WTC11 (cell line): ENCODE measurements at regions not wholly inside any gene's neighbourhood (a gene's known extent, or its start where the extent isn't known, plus 50 kb on each side); places are given as distances from the start of the nearest gene placed in this dataset.

Source experiments
- CTCF ChIP-seq: fragments of 200-600 bp; IDR thresholded peaks from 2 replicates; pipeline ENCODE4 v1.8.0; 2022; ENCODE audit warnings: antibody characterized with exemption
- NR1H2 ChIP-seq: sonication (generic); formaldehyde crosslinking; IDR thresholded peaks from 2 replicates; pipeline ENCODE4 v1.9.0; 2021; ENCODE audit warnings: mild to moderate bottlenecking, moderate library complexity, missing genetic modification reagents
- SMAD4 ChIP-seq: sonication (generic); formaldehyde crosslinking; IDR thresholded peaks from 2 replicates; pipeline ENCODE4 v1.8.0; 2022; ENCODE audit warnings: mild to moderate bottlenecking, missing genetic modification reagents
- STAT6 ChIP-seq: sonication (generic); formaldehyde crosslinking; conservative IDR thresholded peaks from 2 replicates; pipeline ENCODE4 v1.8.1; 2023; ENCODE audit warnings: mild to moderate bottlenecking, low read depth, missing genetic modification reagents, moderate library complexity
- TEAD1 ChIP-seq: sonication (generic); formaldehyde crosslinking; IDR thresholded peaks from 2 replicates; pipeline ENCODE4 v1.8.0; 2022; ENCODE audit warnings: mild to moderate bottlenecking, missing genetic modification reagents
- TF ChIP-seq, protein P1 (sequence below): sonication (generic); formaldehyde crosslinking; IDR thresholded peaks from 2 replicates; pipeline ENCODE4 v1.8.1; 2023; ENCODE audit warnings: mild to moderate bottlenecking, missing genetic modification reagents, moderate library complexity

- no peak for TF ChIP-seq TEAD1 (CRISPR knock-in tag)
- no peak for TF ChIP-seq SMAD4 (CRISPR knock-in tag)
- no peak for TF ChIP-seq CTCF
- TF ChIP-seq, protein P1, sequence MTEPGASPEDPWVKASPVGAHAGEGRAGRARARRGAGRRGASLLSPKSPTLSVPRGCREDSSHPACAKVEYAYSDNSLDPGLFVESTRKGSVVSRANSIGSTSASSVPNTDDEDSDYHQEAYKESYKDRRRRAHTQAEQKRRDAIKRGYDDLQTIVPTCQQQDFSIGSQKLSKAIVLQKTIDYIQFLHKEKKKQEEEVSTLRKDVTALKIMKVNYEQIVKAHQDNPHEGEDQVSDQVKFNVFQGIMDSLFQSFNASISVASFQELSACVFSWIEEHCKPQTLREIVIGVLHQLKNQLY (CRISPR knock-in tag): no peak
- TF ChIP-seq STAT6 (CRISPR knock-in tag): no peak
- TF ChIP-seq NR1H2 (CRISPR knock-in tag): no peak
Measured at GRCh38 chr10:29767968-29768367, 133.2 kb upstream of the SVIL start.
